IMR-90 (cell line): ENCODE measurements at regions not wholly inside any gene's neighbourhood (a gene's known extent, or its start where the extent isn't known, plus 50 kb on each side); places are given as distances from the start of the nearest gene placed in this dataset.

ENCODE experiments used
- BHLHE40 ChIP-seq: fragments of 150-350 bp; IDR thresholded peaks from 2 replicates; pipeline ENCODE4 v1.6.1; 2016; ENCODE audit warnings: mild to moderate bottlenecking, low read depth, low read length
- CTCF ChIP-seq: conservative IDR thresholded peaks from 2 replicates; pipeline ENCODE4 v1.5.1; 2012; ENCODE audit warnings: mild to moderate bottlenecking, low read depth, low read length, improper control_type of control experiment
- FOS ChIP-seq: fragments of 150-350 bp; IDR thresholded peaks from 2 replicates; pipeline ENCODE4 v1.6.1; 2016; ENCODE audit warnings: low read depth, low read length
- MAFK ChIP-seq: IDR thresholded peaks from 2 replicates; pipeline ENCODE4 v1.6.1; 2012; ENCODE audit warnings: low read depth, low read length, improper control_type of control experiment
- MAZ ChIP-seq: IDR thresholded peaks from 2 replicates; pipeline ENCODE4 v1.6.1; 2012; ENCODE audit warnings: low read depth, mild to moderate bottlenecking, low read length, improper control_type of control experiment, moderate library complexity, borderline replicate concordance
- MXI1 ChIP-seq: IDR thresholded peaks from 2 replicates; pipeline ENCODE4 v1.6.1; 2012; ENCODE audit warnings: low read depth, mild to moderate bottlenecking, low read length, moderate library complexity, borderline replicate concordance
- POLR2A ChIP-seq: IDR thresholded peaks from 2 replicates; pipeline ENCODE4 v1.6.1; 2012; ENCODE audit warnings: mild to moderate bottlenecking, low read depth, low read length
- RFX5 ChIP-seq: IDR thresholded peaks from 2 replicates; pipeline ENCODE4 v1.8.0; 2012; ENCODE audit warnings: low read depth, mild to moderate bottlenecking, low read length, moderate library complexity
- SMC3 ChIP-seq: fragments of 150-350 bp; IDR thresholded peaks from 2 replicates; pipeline ENCODE4 v1.6.1; 2016; ENCODE audit warnings: low read depth, mild to moderate bottlenecking, antibody characterized with exemption, low read length, moderate library complexity
- USF2 ChIP-seq: fragments of 150-350 bp; IDR thresholded peaks from 2 replicates; pipeline ENCODE4 v1.6.1; 2017; ENCODE audit warnings: mild to moderate bottlenecking, antibody characterized with exemption, low read length, low read depth

DNA sequence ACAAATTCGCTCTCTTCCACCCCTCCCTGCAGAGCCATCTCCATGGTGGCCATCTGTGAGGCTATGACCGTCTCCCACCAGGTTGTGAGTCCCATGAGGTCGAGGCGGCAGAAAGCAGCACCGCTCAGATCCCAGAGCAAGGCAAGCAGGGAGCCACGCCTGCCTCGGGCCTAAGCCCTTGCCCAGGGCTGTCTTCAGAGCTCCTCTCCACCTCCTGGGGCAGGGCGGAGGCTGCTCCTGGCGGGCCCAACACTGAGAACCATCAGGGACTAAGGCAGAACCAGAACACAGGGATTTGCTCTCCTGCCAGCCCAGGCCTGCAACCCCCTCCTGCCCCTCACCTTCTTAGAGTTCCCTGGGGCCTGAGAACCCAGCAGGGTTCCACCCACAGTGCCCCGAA, 80.9 kb upstream of the WNT11 start:
- TF ChIP-seq MAFK: no peak
- TF ChIP-seq USF2: no peak
- TF ChIP-seq CTCF: no peak
- TF ChIP-seq RFX5: no peak
- TF ChIP-seq MAZ: no peak
- no peak for TF ChIP-seq BHLHE40
- no peak for TF ChIP-seq MXI1
- no peak for TF ChIP-seq POLR2A
- no peak for TF ChIP-seq SMC3
- no peak for TF ChIP-seq FOS
